NOMO-1 treated with DMSO at 0.1 percent for 48 hours (cell line): ENCODE measurements at regions not wholly inside any gene's neighbourhood (a gene's known extent, or its start where the extent isn't known, plus 50 kb on each side); places are given as distances from the start of the nearest gene placed in this dataset.
A peak's percentile ranks its signal among the peaks of the same experiment; 100 is the strongest.

ENCODE experiments used
- DNase-seq: peaks from one replicate; lab custom pipeline; 2025; ENCODE audit not compliant: unreplicated experiment; lab: John Stamatoyannopoulos, UW

DNA sequence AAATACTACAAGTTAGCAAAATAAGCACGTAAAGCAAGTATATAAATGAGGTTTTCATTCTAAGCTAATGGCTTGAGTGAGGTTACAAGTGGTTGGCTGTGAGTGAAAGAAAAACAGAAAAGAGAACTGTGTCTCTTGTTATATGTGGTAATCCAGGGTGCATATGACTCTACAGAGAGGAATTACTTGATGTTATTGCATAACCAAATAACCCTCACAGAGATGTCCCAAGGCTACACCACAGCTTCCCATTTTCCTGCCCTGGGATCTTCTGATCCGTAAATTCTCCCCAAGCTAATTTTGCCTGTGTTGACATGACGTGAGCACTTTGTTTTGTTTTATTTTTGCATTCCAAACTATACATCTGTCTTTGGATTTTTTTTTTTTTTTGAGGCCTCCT lies 470.0 kb upstream of the INTU start:
- DNase-seq, result peak; percentile 92

DNA sequence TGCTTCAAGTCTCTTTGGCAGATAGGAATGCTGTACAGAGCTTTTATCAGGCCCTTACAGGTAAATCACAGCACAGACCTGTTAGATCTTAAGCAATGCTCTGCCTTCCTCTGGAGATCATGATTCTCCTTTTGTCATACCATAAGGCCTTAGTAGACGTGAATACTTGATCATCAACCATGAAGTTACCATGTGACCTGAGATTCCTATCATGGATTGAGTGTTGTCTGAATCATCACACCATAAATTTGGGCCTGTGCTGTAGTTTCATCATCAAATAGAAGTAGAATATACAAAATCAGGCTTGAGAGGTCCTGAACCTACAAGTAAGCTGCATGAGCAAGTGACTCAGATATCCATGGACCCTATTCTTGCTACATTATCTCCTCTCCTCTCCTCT lies 466.8 kb upstream of the INTU start:
- DNase-seq, result no peak

DNA sequence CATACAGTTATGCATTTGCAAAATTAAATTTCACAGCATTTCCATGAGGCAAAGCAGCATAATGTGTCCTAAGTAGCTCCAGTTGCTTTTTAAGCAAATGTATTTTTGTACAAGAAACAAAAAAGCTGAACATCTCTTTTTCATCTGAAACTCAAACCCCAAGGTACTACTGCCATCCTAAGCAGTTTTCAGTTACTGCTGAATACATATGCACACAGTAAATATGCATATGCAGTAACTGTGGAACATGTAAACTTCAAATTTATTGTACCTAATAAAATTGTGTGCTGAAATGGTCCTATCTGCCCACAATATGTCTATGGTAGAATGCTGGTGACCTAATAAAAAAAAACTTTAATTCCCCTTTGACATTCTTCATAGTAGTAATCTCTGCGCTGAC lies 458.6 kb upstream of the INTU start:
- no peak for DNase-seq

- DNase-seq, result no peak
Measured at GRCh38 chr4:127174616-127175015, 458.1 kb upstream of the INTU start.

DNA sequence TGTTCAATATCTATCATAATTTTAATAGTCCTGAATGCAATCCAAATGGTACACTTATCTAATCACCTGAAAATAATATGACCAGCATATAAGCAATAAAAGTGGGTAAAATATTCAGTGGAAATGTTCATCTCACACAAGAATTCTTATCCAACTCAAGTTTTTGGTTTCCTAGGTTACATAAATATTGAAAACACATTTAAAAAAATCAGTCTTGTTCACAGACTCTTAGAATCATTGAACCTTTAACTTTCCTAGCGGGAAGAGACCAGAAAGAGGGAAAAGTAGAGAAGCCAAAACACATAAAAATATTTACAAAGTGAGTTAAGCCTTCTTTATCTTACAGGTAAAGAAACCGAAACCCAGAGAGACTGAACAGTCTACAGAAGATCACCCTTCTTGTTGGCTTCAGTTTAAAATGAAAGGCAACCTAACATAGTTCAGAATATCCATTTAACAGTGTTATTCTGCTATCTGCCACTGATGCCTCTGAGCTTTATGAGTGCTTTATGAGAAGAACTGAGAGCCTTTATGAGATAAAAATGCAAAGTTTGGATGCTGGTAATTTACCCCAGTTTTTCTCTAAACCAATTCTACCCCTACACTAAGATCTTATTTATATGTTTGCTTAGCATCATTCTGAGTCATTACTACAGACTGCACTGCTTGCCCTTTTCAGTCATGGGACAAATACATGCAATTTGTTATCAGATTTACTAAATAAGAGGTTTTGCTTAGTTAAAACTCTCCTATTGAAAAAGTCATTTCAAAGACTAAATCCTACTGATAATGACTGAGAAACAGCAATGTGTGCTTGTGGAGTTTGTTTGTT lies 453.3 kb upstream of the INTU start:
- DNase-seq, result no peak

DNA sequence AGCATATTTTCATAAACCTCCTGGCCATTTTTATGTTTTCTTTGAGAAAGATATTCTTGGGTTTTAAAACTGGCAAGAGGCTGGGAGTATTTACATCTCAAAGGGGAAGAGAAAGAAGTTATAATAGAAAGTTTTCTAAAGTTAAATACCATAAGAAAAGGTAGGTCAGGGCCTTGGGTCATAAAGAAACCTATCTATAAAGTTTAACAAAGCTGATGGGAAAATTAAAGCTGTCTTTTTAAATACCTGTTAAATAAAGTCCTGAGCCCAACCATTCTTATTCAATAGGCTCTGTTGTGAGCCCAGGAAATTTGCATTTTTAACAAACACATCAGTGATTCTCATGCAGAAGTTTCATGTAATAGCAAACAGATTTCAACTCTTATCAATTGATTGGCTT lies 451.8 kb upstream of the INTU start:
- no peak for DNase-seq

DNA sequence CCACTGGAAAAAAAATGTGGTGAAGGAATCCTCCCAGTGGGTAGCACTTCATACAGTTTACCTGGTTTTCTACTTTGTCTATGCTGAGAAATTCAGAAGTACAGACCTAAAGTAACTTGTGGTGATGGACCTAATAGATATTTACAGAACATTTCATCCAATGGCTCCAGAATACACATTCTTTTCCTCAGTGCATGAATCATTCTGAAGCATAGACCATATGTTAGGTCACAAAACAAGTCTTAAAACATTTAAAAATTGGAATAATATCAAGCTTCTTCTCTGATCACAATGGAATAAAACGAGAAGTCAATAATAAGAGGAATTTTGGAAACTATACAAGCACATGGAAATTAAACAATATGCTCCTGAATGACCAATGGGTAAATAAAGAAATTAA lies 450.1 kb upstream of the INTU start:
- no peak for DNase-seq

GRCh38 chr4:127188847-127189246 lies 443.9 kb upstream of the INTU start:
- peak; percentile 9 for DNase-seq

DNA sequence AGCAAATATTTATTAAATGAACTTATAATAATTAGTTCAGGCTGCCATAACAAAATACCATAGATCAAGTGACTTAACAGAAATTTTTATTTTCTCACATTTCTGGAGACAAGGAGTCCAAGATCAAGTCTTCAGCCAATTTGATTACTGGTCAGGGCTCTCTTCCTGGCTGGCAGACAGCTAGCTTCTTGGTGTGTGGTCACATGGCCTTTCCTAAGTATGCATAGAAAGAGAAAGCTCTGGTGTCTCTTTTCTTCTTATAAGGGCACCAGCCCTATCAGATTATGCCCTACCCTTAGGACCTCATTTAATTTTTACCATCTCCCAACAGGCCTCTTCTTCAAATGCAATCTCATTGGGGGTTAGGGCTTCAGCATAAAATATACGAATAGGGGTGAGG lies 438.5 kb upstream of the INTU start:
- no peak for DNase-seq

DNA sequence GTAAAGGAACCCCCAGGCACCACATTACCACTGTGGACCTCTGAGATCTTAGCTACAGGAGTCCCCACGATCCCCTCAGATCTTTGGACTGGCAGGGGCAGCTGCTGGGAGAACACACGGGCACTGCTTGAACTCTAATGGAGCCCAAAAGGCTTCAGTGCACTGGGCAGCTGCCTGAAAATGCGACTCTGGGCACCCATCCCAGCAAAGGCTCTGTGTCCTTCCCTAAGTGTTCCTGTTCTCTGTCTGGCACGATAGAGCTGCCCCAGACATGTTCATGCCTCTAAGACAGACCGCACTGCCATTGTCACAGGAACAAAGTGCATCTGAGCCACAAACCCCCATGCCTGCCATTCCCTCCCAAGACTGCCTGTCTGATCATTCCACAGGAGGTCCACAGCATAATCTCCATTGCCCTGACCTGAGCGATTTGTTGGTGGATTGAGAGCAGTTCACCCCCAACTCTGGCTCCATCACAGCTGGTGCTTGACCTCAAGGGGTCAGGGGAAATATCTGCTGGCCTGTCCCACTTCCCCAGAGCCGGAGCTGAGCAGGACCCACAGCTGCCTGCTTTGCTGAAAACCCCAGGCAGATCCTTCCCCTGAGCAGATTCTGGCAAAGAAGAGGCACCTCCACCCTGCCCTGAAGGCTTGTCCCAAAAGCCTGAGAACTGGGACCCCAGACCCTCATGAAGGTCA lies 436.0 kb upstream of the INTU start:
- no peak for DNase-seq

DNA sequence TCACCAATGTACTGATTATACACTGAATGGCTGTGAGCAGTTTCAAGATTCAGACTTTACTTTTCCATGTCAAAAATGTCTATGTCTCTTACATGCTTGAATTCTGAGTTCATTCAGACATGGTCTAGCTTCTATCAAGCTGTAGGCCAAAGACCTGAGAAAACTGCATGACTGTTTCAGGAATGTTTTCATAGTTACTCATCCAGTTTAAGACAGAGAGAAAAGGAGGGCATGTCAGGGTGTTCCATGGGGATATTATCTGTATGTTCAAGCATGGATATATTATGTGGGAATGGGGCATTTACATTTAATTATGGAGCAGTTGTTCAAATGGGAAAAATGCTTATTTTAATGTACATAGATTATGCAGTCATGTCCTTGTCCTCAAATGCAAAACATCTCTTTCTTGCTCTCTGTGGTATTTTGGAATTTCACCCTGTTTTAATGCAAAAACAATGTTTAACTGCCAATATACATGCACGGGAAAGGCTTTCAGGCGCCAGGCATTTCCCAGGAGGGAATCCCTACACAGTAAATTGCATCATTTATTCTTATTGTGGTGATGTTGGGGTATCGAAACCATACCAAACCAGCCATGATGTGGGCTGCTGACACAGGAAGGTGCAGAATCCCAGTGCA lies 429.1 kb upstream of the INTU start:
- DNase-seq, result no peak

DNA sequence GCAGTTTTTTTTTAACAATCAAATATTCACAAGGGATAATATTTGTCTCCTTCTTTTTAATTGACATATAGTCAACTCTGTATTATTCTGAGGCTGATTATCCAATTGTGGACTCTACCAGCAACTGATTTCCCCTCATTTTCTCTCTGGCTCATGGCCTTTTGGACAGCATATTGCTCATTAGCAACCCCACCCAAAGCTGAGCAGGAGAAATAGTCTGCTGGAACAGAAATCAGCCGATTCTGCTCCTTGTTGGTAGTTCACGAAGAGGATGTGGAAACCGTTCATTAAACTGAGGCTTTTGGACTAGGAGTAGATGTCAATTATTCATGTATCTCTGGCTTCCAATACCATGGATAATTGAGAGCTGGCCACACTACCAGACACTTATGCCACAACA lies 428.4 kb upstream of the INTU start:
- DNase-seq, result no peak

- no peak for DNase-seq
Measured at GRCh38 chr4:127209580-127210095, 423.1 kb upstream of the INTU start.

GRCh38 chr4:127210893-127211649 lies 421.7 kb upstream of the INTU start:
- DNase-seq, result no peak

DNA sequence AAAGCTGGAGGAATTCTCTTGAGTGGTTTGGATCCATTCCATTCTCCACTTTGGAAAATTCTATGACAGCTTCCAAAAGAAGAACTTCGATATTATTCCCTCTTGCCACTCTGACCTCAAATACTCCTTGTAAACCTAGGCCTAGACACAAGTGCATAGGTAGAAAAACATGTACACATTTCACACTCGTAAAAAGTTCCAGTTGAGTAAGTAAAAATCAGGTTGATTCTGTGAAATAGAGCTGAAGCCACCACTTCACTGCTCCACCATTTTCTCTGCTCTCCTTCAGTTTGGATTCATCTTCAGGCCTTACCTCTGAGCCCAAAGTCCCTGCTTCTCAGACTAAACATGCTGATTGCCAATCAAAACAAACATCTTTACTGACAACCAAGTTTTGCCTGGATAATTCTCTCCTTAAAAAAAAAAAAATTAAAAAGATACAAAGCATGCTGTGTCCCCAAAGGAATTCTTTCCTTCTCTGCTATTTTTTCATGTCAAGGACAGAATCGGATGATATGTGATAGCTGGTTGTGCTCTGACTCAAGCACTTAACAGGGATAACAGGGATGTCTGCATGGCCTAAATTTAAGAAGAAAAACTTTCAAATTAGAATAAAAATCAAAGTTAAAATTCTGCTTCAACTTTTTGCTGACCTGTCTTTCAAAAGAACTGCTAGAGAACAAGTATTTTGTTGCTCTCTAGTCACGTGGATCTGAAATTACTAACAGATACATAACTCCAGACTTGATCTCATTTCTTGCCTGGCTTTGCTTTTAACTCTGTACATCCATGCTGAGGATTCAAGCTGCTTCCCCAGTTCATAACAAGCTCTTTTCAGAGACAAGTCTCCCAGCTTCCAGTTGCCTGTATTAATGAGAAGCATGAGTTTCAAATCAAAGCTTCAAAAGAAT lies 420.9 kb upstream of the INTU start:
- DNase-seq, result no peak

- no peak for DNase-seq
Measured at GRCh38 chr4:127212701-127213100, 420.1 kb upstream of the INTU start.

GRCh38 chr4:127214016-127214415 lies 418.7 kb upstream of the INTU start:
- no peak for DNase-seq

DNA sequence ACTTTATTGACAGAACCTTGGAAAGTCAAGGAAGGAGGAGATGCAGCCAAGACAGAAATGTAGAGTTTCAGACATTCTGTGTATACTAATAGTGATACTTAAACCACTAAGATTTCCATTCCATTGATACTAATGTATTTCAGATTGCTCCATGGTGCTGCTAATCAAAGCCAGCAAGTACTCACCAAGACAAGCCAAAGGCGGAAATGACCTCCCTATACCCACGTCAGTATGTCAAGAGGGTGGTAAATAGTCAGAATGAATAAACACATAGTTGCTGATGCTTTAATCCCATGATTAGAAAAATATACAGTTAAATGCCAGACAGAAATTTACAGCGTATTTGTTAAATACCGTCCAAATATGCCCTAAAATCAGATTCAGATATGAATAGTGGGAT lies 417.8 kb upstream of the INTU start:
- DNase-seq, result no peak

DNA sequence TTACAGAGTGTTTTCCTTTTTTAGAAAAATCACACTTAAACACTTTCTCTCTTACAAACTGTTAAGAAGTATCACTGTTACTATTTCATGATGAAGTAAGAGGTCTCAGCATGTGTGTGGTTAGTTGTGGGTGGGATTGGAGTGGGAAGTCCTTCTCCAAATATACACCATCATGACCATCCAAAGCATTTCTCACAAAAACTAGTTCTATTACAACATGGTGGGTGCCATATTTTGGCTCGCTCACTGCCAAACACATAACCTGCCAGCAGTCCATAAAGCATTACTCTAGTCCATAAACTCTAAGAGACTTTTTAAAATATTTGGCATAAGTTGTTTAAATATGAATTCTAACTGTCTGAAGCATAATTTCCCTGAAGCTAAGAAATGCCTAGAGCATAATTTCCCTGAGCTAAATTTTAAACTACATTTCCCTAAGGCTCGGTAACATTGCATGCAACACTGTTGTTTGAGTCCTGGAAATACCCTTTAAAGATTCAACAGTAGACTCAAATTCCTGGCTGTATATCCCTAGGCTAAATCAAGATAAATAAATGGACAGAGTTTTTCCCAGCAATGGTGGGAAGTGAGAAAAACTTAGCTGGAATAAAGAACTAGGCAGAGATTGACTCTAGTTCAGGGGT lies 415.0 kb upstream of the INTU start:
- no peak for DNase-seq

DNA sequence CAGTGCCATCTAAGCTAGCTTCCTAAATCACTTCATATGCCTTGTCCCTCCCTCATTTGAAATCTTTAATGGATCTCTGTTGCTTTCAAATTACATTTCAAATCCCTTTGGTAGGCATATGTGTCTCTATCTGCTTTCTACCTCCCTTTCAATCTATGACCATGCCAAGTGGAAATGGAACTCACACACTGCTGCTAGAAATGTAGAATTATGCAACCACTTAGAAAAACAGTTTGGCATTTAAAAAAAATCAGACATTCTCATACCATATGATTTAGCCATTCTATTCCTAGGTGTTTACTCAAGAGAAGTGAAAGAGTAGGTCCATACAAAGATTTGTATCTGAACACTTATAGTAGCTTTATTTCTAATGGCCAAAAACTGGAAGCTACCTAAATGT lies 413.5 kb upstream of the INTU start:
- DNase-seq, result no peak
